OCI-LY1 (cell line): ENCODE measurements at regions not wholly inside any gene's neighbourhood (a gene's known extent, or its start where the extent isn't known, plus 50 kb on each side); places are given as distances from the start of the nearest gene placed in this dataset.

ENCODE experiments used
- EZH2 ChIP-seq: fragments of 200-600 bp; sonication (generic), shearing (Covaris generic); IDR thresholded peaks from 2 replicates; pipeline ENCODE4 v1.8.0; 2017; ENCODE audit warnings: borderline replicate concordance, mixed run types, mild to moderate bottlenecking, antibody characterized with exemption, low read length, moderate library complexity, mixed read lengths
- TF ChIP-seq, protein P1 (sequence below): fragments of 200-600 bp; sonication (generic), shearing (Covaris generic); IDR thresholded peaks from 2 replicates; pipeline ENCODE4 v1.5.1; 2017; ENCODE audit warnings: mild to moderate bottlenecking, antibody characterized with exemption, low read length, moderate library complexity, mixed read lengths

DNA sequence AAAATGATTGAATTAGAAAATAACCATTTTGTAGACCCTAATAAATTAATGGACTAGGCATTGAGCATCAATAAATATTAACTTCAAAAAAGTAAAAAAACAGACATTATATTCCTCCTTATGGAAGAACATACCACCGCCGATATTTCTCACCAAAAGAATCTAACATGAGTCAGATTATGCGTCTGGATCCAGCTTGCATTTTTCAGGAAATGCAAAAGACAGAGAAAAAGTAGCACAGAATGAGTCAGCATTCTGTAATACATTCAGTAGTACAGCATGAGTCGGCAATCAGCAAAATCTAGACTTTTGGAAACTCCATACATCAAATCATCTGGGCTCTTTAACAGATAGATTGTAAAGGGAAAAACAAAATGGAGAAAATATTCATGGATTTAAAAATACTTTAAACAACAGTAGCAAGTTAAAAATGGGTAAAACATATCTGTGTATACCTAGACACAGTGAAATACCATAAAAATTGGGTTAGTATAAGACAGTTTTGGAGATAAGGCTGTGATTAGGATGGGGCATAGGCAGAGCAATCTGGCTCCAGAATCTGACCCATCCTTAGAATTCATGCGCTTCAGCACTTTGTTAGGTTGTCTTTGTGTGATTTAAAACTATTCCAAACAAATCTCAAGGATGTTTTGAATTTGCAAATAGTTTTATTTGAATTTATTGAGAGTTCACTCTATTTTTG lies 633.0 kb upstream of the FAM241A start:
- TF ChIP-seq, protein P1, sequence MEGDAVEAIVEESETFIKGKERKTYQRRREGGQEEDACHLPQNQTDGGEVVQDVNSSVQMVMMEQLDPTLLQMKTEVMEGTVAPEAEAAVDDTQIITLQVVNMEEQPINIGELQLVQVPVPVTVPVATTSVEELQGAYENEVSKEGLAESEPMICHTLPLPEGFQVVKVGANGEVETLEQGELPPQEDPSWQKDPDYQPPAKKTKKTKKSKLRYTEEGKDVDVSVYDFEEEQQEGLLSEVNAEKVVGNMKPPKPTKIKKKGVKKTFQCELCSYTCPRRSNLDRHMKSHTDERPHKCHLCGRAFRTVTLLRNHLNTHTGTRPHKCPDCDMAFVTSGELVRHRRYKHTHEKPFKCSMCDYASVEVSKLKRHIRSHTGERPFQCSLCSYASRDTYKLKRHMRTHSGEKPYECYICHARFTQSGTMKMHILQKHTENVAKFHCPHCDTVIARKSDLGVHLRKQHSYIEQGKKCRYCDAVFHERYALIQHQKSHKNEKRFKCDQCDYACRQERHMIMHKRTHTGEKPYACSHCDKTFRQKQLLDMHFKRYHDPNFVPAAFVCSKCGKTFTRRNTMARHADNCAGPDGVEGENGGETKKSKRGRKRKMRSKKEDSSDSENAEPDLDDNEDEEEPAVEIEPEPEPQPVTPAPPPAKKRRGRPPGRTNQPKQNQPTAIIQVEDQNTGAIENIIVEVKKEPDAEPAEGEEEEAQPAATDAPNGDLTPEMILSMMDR, result no peak
- TF ChIP-seq EZH2, result no peak
